ENCODE measurements at regions not wholly inside any gene's neighbourhood (a gene's known extent, or its start where the extent isn't known, plus 50 kb on each side); places are given as distances from the start of the nearest gene placed in this dataset.

GRCh38 chr3:118146658-118147375 is 887.8 kb downstream of the IGSF11 start:
- Histone ChIP-seq H2BK120ac (replicated peaks; ENCODE audit: low read depth, low read length) (no peak overlapping the region), H4K5ac (ENCODE audit: insufficient read length, low read depth, low read length) (no peak overlapping the region), H3K27ac (ENCODE audit: low read depth, low read length) (no peak overlapping the region), H4K20me1 (replicated peaks in 1 of 2; ENCODE audit: control insufficient read depth in 1 of 2, insufficient read depth in 2 of 2, low read length in 2 of 2) (no peaks in the 10 kb centered on the region), H3K23me2 (ENCODE audit: low read depth, low read length) (no peaks in the 10 kb centered on the region), H3K27me3 (replicated peaks in 1 of 4; ENCODE audit: control insufficient read depth in 3 of 4, extremely low read depth in 1 of 4, insufficient read depth in 3 of 4, low read length in 3 of 4) (no peaks in the 10 kb centered on the region), H3K23ac (ENCODE audit: insufficient read length) (no peak overlapping the region), H2BK12ac (ENCODE audit: low read depth, low read length) (no peak overlapping the region), H3K79me1 (ENCODE audit: low read depth, low read length) (no peaks in the 10 kb centered on the region), H3K9me3 (ENCODE audit: insufficient read depth in 2 of 2, low read depth in 1 of 2, low read length in 1 of 2) (peaks cover 0 to 12% of the 10 kb centered on the region in 2 experiments; a peak in 2 of 4 replicates), H3K4me2 (ENCODE audit: insufficient read depth in 1 of 2, low read depth in 2 of 2, low read length in 2 of 2) (no peak overlapping the region), H4K91ac (replicated peaks; ENCODE audit: insufficient read length, low read length) (no peak overlapping the region), H3K36me3 (ENCODE audit: control insufficient read depth in 2 of 4, insufficient read depth in 4 of 4, low read length in 3 of 4) (no peaks in the 10 kb centered on the region), H3K14ac (ENCODE audit: insufficient read length) (no peak overlapping the region), H2AK5ac (ENCODE audit: low read depth, low read length) (no peak overlapping the region), H2BK15ac (ENCODE audit: low read length) (no peak overlapping the region), H2BK5ac (ENCODE audit: low read depth, low read length) (no peak overlapping the region), H3K56ac (replicated peaks; ENCODE audit: insufficient read length, low read depth, low read length) (no peak overlapping the region), H4K8ac (ENCODE audit: extremely low read depth, insufficient read depth, low read length) (no peak overlapping the region), H2AFZ (ENCODE audit: low read length) (no peak overlapping the region; the same call in 1 of the 2 replicates), H3K4me3 (ENCODE audit: extremely low read depth in 1 of 4, insufficient read depth in 2 of 4, low read depth in 3 of 4, low read length in 4 of 4) (no peak overlapping the region), H3K4me1 (replicated peaks in 1 of 4; ENCODE audit: control insufficient read depth in 3 of 4, insufficient read depth in 4 of 4, low read length in 3 of 4) (peaks cover 0 to 5% (median 0%) of the 10 kb centered on the region in 4 experiments; a peak in 1 of 7 replicates), H3K4ac (replicated peaks; ENCODE audit: insufficient read length, low read depth, low read length) (no peak overlapping the region), H3K9ac (replicated peaks in 1 of 4; ENCODE audit: extremely low read depth in 1 of 4, low read depth in 3 of 4, low read length in 3 of 4) (no peak overlapping the region), H3K79me2 (ENCODE audit: control insufficient read depth in 1 of 2, insufficient read depth in 2 of 2, low read length in 2 of 2) (no peaks in the 10 kb centered on the region), H3K18ac (ENCODE audit: extremely low read depth, low read length) (no peak overlapping the region), H2BK20ac (ENCODE audit: low read length) (no peak overlapping the region)
- no peak for FAIRE-seq
- CTCF ChIA-PET (ENCODE audit: partially characterized antibody): interaction anchor here (0.5 kb wide), 1 partner anchor 51 kb away, joined by 3 read pairs; no protein-coding TSS in a partner anchor
- POLR2A ChIA-PET (ENCODE audit: partially characterized antibody): no interaction called here
- WGBS, 2 experiments (ENCODE audit: extremely low coverage in 1 of 2, insufficient coverage in 1 of 2, insufficient read length in 1 of 2, insufficient replicate concordance in 2 of 2, low coverage in 1 of 2, low lambda C conversion rate in 2 of 2, missing lambda C conversion rate in 1 of 2): 94% methylated on average over 6 of the region's 6 CpGs; no CpG with 5 or more reads in 1 of the 2 experiments
- no peak for DNase-seq (ENCODE audit: low read depth in 1 of 2, low spot score in 2 of 2)
- TF ChIP-seq CEBPB (IDR thresholded peaks at IDR 0.05; ENCODE audit: low read depth, low read length) (no peak), CHD1 (IDR thresholded peaks at IDR 0.05; ENCODE audit: low read depth, low read length) (no peak), PHF8 (conservative IDR thresholded peaks at IDR 0.05; ENCODE audit: low read depth, low read length) (no peak), SIX5 (IDR thresholded peaks at IDR 0.05; ENCODE audit: low read depth, low read length) (no peak), BCL11A (IDR thresholded peaks at IDR 0.05; ENCODE audit: low read depth in 2 of 2, low read length in 2 of 2) (no peak), POLR2AphosphoS5 (IDR thresholded peaks at IDR 0.05; ENCODE audit: low read depth, low read length) (no peak), GTF2F1 (IDR thresholded peaks at IDR 0.05; ENCODE audit: borderline replicate concordance, low read depth, low read length) (no peak), SP4 (IDR thresholded peaks at IDR 0.05; ENCODE audit: low read length) (no peak), SAP30 (IDR thresholded peaks at IDR 0.05; ENCODE audit: insufficient read depth, insufficient replicate concordance, low read length) (no peak), POU5F1 (IDR thresholded peaks at IDR 0.05; ENCODE audit: low read depth, low read length) (no peak), CBX5 (IDR thresholded peaks at IDR 0.05; ENCODE audit: low read depth, low read length) (no peak), RNF2 (IDR thresholded peaks at IDR 0.05; ENCODE audit: borderline replicate concordance, low read depth, low read length, missing control alignments, poor library complexity, severe bottlenecking) (no peak), SRF (IDR thresholded peaks at IDR 0.05; ENCODE audit: low read depth, low read length) (no peak), TCF12 (IDR thresholded peaks at IDR 0.05; ENCODE audit: low read depth, low read length) (no peak)
